OCI-LY1 (cell line): ENCODE measurements at regions not wholly inside any gene's neighbourhood (a gene's known extent, or its start where the extent isn't known, plus 50 kb on each side); places are given as distances from the start of the nearest gene placed in this dataset.

Source experiments
- EZH2 ChIP-seq: fragments of 200-600 bp; sonication (generic), shearing (Covaris generic); IDR thresholded peaks from 2 replicates; pipeline ENCODE4 v1.8.0; 2017; ENCODE audit warnings: borderline replicate concordance, mixed run types, mild to moderate bottlenecking, antibody characterized with exemption, low read length, moderate library complexity, mixed read lengths
- TF ChIP-seq, protein P1 (sequence below): fragments of 200-600 bp; sonication (generic), shearing (Covaris generic); IDR thresholded peaks from 2 replicates; pipeline ENCODE4 v1.5.1; 2017; ENCODE audit warnings: mild to moderate bottlenecking, antibody characterized with exemption, low read length, moderate library complexity, mixed read lengths

DNA sequence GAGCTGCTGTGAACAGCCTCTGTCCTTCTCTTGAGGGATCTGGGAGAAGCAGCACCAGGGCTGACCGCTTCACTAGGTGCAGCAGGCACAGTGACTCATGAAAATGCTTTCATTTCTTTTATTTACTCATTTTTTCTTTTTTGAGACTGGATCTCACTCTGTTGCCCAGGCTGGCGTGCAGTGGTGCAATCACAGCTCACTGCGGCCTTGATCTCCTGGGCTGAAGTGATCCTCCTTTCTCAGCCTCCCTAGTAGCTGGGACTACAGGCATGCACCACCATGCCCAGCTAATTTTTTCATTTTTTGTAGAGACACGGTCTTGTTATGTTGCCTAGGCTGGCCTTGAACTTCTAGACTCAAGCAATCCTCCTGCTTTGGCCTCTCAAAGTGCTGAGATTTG is 216.8 kb upstream of the EEF2KMT start:
- TF ChIP-seq, protein P1, sequence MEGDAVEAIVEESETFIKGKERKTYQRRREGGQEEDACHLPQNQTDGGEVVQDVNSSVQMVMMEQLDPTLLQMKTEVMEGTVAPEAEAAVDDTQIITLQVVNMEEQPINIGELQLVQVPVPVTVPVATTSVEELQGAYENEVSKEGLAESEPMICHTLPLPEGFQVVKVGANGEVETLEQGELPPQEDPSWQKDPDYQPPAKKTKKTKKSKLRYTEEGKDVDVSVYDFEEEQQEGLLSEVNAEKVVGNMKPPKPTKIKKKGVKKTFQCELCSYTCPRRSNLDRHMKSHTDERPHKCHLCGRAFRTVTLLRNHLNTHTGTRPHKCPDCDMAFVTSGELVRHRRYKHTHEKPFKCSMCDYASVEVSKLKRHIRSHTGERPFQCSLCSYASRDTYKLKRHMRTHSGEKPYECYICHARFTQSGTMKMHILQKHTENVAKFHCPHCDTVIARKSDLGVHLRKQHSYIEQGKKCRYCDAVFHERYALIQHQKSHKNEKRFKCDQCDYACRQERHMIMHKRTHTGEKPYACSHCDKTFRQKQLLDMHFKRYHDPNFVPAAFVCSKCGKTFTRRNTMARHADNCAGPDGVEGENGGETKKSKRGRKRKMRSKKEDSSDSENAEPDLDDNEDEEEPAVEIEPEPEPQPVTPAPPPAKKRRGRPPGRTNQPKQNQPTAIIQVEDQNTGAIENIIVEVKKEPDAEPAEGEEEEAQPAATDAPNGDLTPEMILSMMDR: no peak
- no peak for TF ChIP-seq EZH2
